22Rv1 (cell line): ENCODE measurements at regions not wholly inside any gene's neighbourhood (a gene's known extent, or its start where the extent isn't known, plus 50 kb on each side); places are given as distances from the start of the nearest gene placed in this dataset.

Experiments used
- CTCF ChIP-seq: fragments of 450-650 bp; IDR thresholded peaks from 2 replicates; pipeline ENCODE4 v1.5.1; 2017; ENCODE audit warnings: mild to moderate bottlenecking
- ZFX ChIP-seq: fragments of 450-650 bp; IDR thresholded peaks from 2 replicates; pipeline ENCODE4 v1.6.1; 2017; ENCODE audit warnings: antibody characterized with exemption, borderline replicate concordance

- TF ChIP-seq CTCF, result no peak
- TF ChIP-seq ZFX, result no peak
Observed at GRCh38 chr12:115438314-115438713, 754.3 kb upstream of the TBX3 start.
